H9 (cell line): ENCODE measurements at regions not wholly inside any gene's neighbourhood (a gene's known extent, or its start where the extent isn't known, plus 50 kb on each side); places are given as distances from the start of the nearest gene placed in this dataset.

ENCODE experiments used
- DNase-seq: peaks from one replicate; pipeline ENCODE4 v3.0.0-alpha.2; 2017
- H2AFZ ChIP-seq: one replicate; pipeline ENCODE4 v1.6.1; 2013; ENCODE audit warnings: mild to moderate bottlenecking, low read length, control low read depth, moderate library complexity
- H2AK5ac ChIP-seq: 2 replicates; pipeline ENCODE4 v1.6.1; 2013; ENCODE audit warnings: low read length, control low read depth, mixed read lengths; ENCODE audit not compliant: insufficient read length
- H2BK120ac ChIP-seq: one replicate; pipeline ENCODE4 v1.6.1; 2013; ENCODE audit warnings: low read depth, mild to moderate bottlenecking, low read length, control low read depth, inconsistent platforms; ENCODE audit not compliant: poor library complexity, severe bottlenecking
- H2BK12ac ChIP-seq: 2 replicates; pipeline ENCODE4 v1.6.1; 2013; ENCODE audit warnings: low read length, control low read depth, mixed read lengths, low read depth; ENCODE audit not compliant: insufficient read length
- H2BK15ac ChIP-seq: 2 replicates; pipeline ENCODE4 v1.6.1; 2013; ENCODE audit warnings: low read depth, low read length, control low read depth
- H2BK20ac ChIP-seq: one replicate; pipeline ENCODE4 v1.6.1; 2013; ENCODE audit warnings: low read depth, mild to moderate bottlenecking, low read length, control low read depth, inconsistent platforms; ENCODE audit not compliant: poor library complexity, severe bottlenecking
- H2BK5ac ChIP-seq: 2 replicates; pipeline ENCODE4 v1.6.1; 2013; ENCODE audit warnings: low read length, control low read depth, mixed read lengths; ENCODE audit not compliant: insufficient read length
- H3K14ac ChIP-seq: 2 replicates; pipeline ENCODE4 v1.6.1; 2013; ENCODE audit warnings: low read length, control low read depth; ENCODE audit not compliant: insufficient read depth
- H3K18ac ChIP-seq: 2 replicates; pipeline ENCODE4 v1.6.1; 2013; ENCODE audit warnings: low read depth, mild to moderate bottlenecking, mixed read lengths, low read length, control low read depth; ENCODE audit not compliant: insufficient read length
- H3K23ac ChIP-seq: 2 replicates; pipeline ENCODE4 v1.6.1; 2013; ENCODE audit warnings: low read length, control low read depth, mixed read lengths, low read depth; ENCODE audit not compliant: insufficient read length
- H3K23me2 ChIP-seq: 2 replicates; pipeline ENCODE4 v1.6.1; 2013; ENCODE audit warnings: low read depth, mild to moderate bottlenecking, mixed read lengths, low read length, control low read depth; ENCODE audit not compliant: insufficient read length, poor library complexity, severe bottlenecking
- H3K27ac ChIP-seq: 2 replicates; pipeline ENCODE4 v1.5.1; 2013; ENCODE audit warnings: low read length, control low read depth, mixed read lengths, low read depth; ENCODE audit not compliant: insufficient read length
- H3K27me3 ChIP-seq: 2 replicates; pipeline ENCODE4 v1.6.1; 2013; ENCODE audit warnings: low read length, control low read depth, inconsistent platforms; ENCODE audit not compliant: insufficient read depth
- H3K4ac ChIP-seq: 2 replicates; pipeline ENCODE4 v1.6.1; 2013; ENCODE audit warnings: low read depth, mild to moderate bottlenecking, control low read depth, inconsistent platforms, low read length, moderate library complexity
- H3K4me1 ChIP-seq: 2 replicates; pipeline ENCODE4 v1.6.1; 2013; ENCODE audit warnings: low read length, control low read depth, inconsistent platforms; ENCODE audit not compliant: insufficient read depth
- H3K4me2 ChIP-seq: 2 replicates; pipeline ENCODE4 v1.6.1; 2013; ENCODE audit warnings: low read length, control low read depth, mixed read lengths; ENCODE audit not compliant: insufficient read length, insufficient read depth
- H3K56ac ChIP-seq: 2 replicates; pipeline ENCODE4 v1.6.1; 2013; ENCODE audit warnings: low read depth, mild to moderate bottlenecking, mixed read lengths, low read length, control low read depth; ENCODE audit not compliant: insufficient read length
- H3K79me1 ChIP-seq: 2 replicates; pipeline ENCODE4 v1.6.1; 2013; ENCODE audit warnings: low read depth, mild to moderate bottlenecking, moderate library complexity, low read length, control low read depth, inconsistent platforms; ENCODE audit not compliant: insufficient read depth, poor library complexity, severe bottlenecking
- H3K79me2 ChIP-seq: 2 replicates; pipeline ENCODE4 v1.6.1; 2013; ENCODE audit warnings: low read length, control low read depth, inconsistent platforms; ENCODE audit not compliant: insufficient read depth
- H3K9ac ChIP-seq: 2 replicates; pipeline ENCODE4 v1.6.1; 2013; ENCODE audit warnings: low read length, control low read depth, mixed read lengths; ENCODE audit not compliant: insufficient read length; ENCODE audit errors: extremely low read depth
- H3K9me3 ChIP-seq: one replicate; pipeline ENCODE4 v1.6.1; 2013; ENCODE audit warnings: low read depth, low read length, inconsistent platforms; ENCODE audit not compliant: control insufficient read depth
- H3T11ph ChIP-seq: one replicate; pipeline ENCODE4 v1.6.1; 2013; ENCODE audit warnings: mild to moderate bottlenecking, low read length, control low read depth, inconsistent platforms
- H4K20me1 ChIP-seq: one replicate; pipeline ENCODE4 v1.6.1; 2013; ENCODE audit not compliant: control insufficient read depth, insufficient read length, insufficient read depth
- H4K5ac ChIP-seq: 2 replicates; pipeline ENCODE4 v1.6.1; 2013; ENCODE audit warnings: low read depth, mild to moderate bottlenecking, mixed read lengths, low read length, control low read depth; ENCODE audit not compliant: insufficient read length
- H4K8ac ChIP-seq: replicated peaks from 2 replicates; pipeline ENCODE4 v1.6.1; 2013; ENCODE audit warnings: low read length, control low read depth, mixed read lengths, low read depth; ENCODE audit not compliant: insufficient read length
- H4K91ac ChIP-seq: 2 replicates; pipeline ENCODE4 v1.6.1; 2013; ENCODE audit warnings: low read depth, mild to moderate bottlenecking, moderate library complexity, mixed read lengths, low read length, control low read depth; ENCODE audit not compliant: insufficient read length
- H3K27ac Mint-ChIP-seq, 3 experiments: 2 replicates in 2 of 3; 3 replicates in 1 of 3; pipeline ENCODE4 v1.8.0; 2020 to 2021; ENCODE audit warnings: mixed read lengths in 3 of 3, mild to moderate bottlenecking in 1 of 3, moderate library complexity in 1 of 3
- H3K27me3 Mint-ChIP-seq: 2 replicates; pipeline ENCODE4 v1.8.0; 2021; ENCODE audit warnings: low read depth, mild to moderate bottlenecking, moderate library complexity, mixed read lengths
- H3K36me3 Mint-ChIP-seq, 3 experiments: 2 replicates in 2 of 3; 3 replicates in 1 of 3; pipeline ENCODE4 v1.8.0; 2020 to 2021; ENCODE audit warnings: low read depth in 3 of 3, mixed read lengths in 3 of 3; ENCODE audit not compliant: insufficient read depth in 1 of 3
- H3K4me1 Mint-ChIP-seq, 2 experiments: 2 replicates each; pipeline ENCODE4 v1.8.0; 2020; ENCODE audit warnings: mixed read lengths in 2 of 2
- H3K4me3 Mint-ChIP-seq, 2 experiments: 2 replicates in 1 of 2; 3 replicates in 1 of 2; pipeline ENCODE4 v1.8.0; 2020 to 2021; ENCODE audit warnings: mild to moderate bottlenecking in 2 of 2, mixed read lengths in 2 of 2, moderate library complexity in 1 of 2
- H3K9me3 Mint-ChIP-seq, 2 experiments: 2 replicates in 1 of 2; 3 replicates in 1 of 2; pipeline ENCODE4 v1.8.0; 2020; ENCODE audit warnings: mild to moderate bottlenecking in 2 of 2, mixed read lengths in 2 of 2, moderate library complexity in 1 of 2
- whole genome bisulfite sequencing: extraction: QIAGEN DNeasy Blood & Tissue Kit; methylation state at CpG from one replicate; pipeline ENCODE4 v1.1.7; 2013; ENCODE audit warnings: missing lambda C conversion rate, low lambda C conversion rate, mixed read lengths; ENCODE audit not compliant: insufficient read length; ENCODE audit errors: extremely low coverage; 5-methylcytosine and 5-hydroxymethylcytosine counted together
- TF ChIP-seq, protein P1 (sequence below): fragments of 200-600 bp; sonication (generic); conservative IDR thresholded peaks from 3 replicates; pipeline ENCODE4 v1.8.0; 2021; ENCODE audit warnings: antibody characterized with exemption, mild to moderate bottlenecking

DNA sequence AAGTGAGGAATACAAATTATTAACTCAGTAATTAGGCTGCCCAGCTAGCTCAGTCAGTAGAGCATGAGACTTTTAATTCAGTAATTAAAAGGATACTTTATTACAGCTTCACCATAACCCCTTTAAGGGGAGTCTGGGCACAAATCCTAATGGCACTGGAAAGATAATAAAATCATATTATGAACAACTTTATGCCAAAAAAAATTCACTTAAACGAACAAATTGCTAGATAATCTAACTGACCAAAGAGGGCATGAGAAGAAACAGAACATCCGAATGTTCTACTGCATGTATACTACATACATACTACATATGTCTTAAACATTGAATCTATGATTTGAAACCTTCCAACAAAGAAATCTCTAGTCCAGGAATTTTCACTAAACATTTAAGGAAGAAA is 159.5 kb downstream of the CYP26B1 start:
- no peak overlapping the region for H4K8ac ChIP-seq
- Mint-ChIP-seq H3K9me3 (no peaks in the 10 kb centered on the region; a peak in 1 of 5 replicates), H3K36me3 (no peaks in the 10 kb centered on the region), H3K4me1 (peaks cover 8 to 12% of the 10 kb centered on the region in 2 experiments), H3K4me3 (no peak overlapping the region), H3K27ac (no peak overlapping the region), H3K27me3 (peaks cover 6% of the 10 kb centered on the region)
- no peak overlapping the region for H3K18ac ChIP-seq
- H3K4ac ChIP-seq: no peak overlapping the region
- no peaks in the 10 kb centered on the region for H3K79me1 ChIP-seq
- H3K79me2 ChIP-seq: no peaks in the 10 kb centered on the region
- H3K14ac ChIP-seq: no peak overlapping the region
- no CpG with 5 or more reads among the region's 2 CpGs for WGBS
- H3K9ac ChIP-seq: no peak overlapping the region
- no peaks in the 10 kb centered on the region for H3K27me3 ChIP-seq
- H3K27ac ChIP-seq: no peak overlapping the region
- no peak overlapping the region for H3K56ac ChIP-seq
- H2BK20ac ChIP-seq: no peak overlapping the region
- no peak overlapping the region for H2BK15ac ChIP-seq
- H2BK12ac ChIP-seq: no peak overlapping the region
- no peak overlapping the region for H2BK120ac ChIP-seq
- no peak overlapping the region for H3K23ac ChIP-seq
- no peak for DNase-seq
- H2AFZ ChIP-seq: no peak overlapping the region
- H4K91ac ChIP-seq: no peak overlapping the region
- H2AK5ac ChIP-seq: no peak overlapping the region
- H3K23me2 ChIP-seq: no peaks in the 10 kb centered on the region
- no peak overlapping the region for H4K5ac ChIP-seq
- H3K4me2 ChIP-seq: no peak overlapping the region
- H3K9me3 ChIP-seq: no peaks in the 10 kb centered on the region
- TF ChIP-seq, protein P1, sequence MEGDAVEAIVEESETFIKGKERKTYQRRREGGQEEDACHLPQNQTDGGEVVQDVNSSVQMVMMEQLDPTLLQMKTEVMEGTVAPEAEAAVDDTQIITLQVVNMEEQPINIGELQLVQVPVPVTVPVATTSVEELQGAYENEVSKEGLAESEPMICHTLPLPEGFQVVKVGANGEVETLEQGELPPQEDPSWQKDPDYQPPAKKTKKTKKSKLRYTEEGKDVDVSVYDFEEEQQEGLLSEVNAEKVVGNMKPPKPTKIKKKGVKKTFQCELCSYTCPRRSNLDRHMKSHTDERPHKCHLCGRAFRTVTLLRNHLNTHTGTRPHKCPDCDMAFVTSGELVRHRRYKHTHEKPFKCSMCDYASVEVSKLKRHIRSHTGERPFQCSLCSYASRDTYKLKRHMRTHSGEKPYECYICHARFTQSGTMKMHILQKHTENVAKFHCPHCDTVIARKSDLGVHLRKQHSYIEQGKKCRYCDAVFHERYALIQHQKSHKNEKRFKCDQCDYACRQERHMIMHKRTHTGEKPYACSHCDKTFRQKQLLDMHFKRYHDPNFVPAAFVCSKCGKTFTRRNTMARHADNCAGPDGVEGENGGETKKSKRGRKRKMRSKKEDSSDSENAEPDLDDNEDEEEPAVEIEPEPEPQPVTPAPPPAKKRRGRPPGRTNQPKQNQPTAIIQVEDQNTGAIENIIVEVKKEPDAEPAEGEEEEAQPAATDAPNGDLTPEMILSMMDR: no peak
- H2BK5ac ChIP-seq: no peak overlapping the region
- H3K4me1 ChIP-seq: peaks cover 3% of the 10 kb centered on the region; the same call in 1 of the 2 replicates
- no peak overlapping the region for H3T11ph ChIP-seq
- H4K20me1 ChIP-seq: no peaks in the 10 kb centered on the region
